Dendritic cell treated with granulocyte-macrophage colony-stimulating factor and Interleukin-4, amounts not matched to agents 40 ng/mL and 50 ng/mL, for 4 days (primary cell): ENCODE measurements at regions not wholly inside any gene's neighbourhood (a gene's known extent, or its start where the extent isn't known, plus 50 kb on each side); places are given as distances from the start of the nearest gene placed in this dataset.
"Not testable (repeated sequence)": the region's sequence is repeated elsewhere in the genome, so short reads cannot be mapped to it uniquely, and the experiment has no call there.

Experiments
- H3K27ac Mint-ChIP-seq: one replicate; pipeline ENCODE4 v1.8.0; 2022; ENCODE audit warnings: mild to moderate bottlenecking, mixed read lengths
- H3K27me3 Mint-ChIP-seq: one replicate; pipeline ENCODE4 v1.8.0; 2022; ENCODE audit warnings: mild to moderate bottlenecking, mixed read lengths
- H3K36me3 Mint-ChIP-seq: one replicate; pipeline ENCODE4 v1.8.0; 2022; ENCODE audit warnings: low read depth, mixed read lengths
- H3K4me1 Mint-ChIP-seq: one replicate; pipeline ENCODE4 v1.8.0; 2022; ENCODE audit warnings: low read depth, mixed read lengths
- H3K4me3 Mint-ChIP-seq: one replicate; pipeline ENCODE4 v1.8.0; 2022; ENCODE audit warnings: mild to moderate bottlenecking, moderate library complexity, mixed read lengths
- H3K9me3 Mint-ChIP-seq: one replicate; pipeline ENCODE4 v1.8.0; 2022; ENCODE audit warnings: mixed read lengths
- intact Hi-C: fragments of 100-400 bp; cut with micrococcal nuclease; formaldehyde crosslinking; loops from one replicate; pipeline ENCODE4 v1.15.0; 2022

DNA sequence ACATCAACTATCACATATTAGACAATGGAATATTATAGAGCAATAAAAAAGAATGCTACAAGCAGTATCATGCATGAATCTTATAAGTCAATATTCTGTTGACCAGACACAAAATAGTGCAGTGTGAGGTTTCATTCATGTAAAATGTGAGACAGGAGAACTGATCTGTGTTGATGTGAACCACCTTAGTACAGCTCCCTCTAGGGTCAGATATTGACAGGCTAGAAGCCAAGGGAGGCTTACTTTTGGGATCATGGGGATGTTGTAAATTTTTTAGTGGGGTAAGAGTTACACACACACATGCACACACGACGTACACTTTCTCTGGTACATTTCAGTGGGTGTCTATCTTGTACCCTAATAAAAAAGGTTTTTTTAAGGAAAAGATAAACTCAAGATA lies 231.6 kb upstream of the FOXK1 start:
- peaks cover 3% of the 10 kb centered on the region for H3K9me3 Mint-ChIP-seq

GRCh38 chr7:4460597-4460996 lies 221.5 kb upstream of the FOXK1 start:
- intact Hi-C loops, result no loop called here
- no peaks in the 10 kb centered on the region for H3K36me3 Mint-ChIP-seq
- H3K27ac Mint-ChIP-seq, result no peak overlapping the region
- peaks cover 7% of the 10 kb centered on the region for H3K4me1 Mint-ChIP-seq
- peaks cover 14% of the 10 kb centered on the region for H3K9me3 Mint-ChIP-seq
- no peaks in the 10 kb centered on the region for H3K27me3 Mint-ChIP-seq
- H3K4me3 Mint-ChIP-seq, result no peak overlapping the region

More for the DNA sequence above, 231.6 kb upstream of the FOXK1 start:
- Mint-ChIP-seq H3K36me3 (no peaks in the 10 kb centered on the region), H3K4me3 (no peak overlapping the region), H3K27ac (no peak overlapping the region), H3K27me3 (no peaks in the 10 kb centered on the region), H3K4me1 (no peaks in the 10 kb centered on the region)
- intact Hi-C loops, result no loop called here

DNA sequence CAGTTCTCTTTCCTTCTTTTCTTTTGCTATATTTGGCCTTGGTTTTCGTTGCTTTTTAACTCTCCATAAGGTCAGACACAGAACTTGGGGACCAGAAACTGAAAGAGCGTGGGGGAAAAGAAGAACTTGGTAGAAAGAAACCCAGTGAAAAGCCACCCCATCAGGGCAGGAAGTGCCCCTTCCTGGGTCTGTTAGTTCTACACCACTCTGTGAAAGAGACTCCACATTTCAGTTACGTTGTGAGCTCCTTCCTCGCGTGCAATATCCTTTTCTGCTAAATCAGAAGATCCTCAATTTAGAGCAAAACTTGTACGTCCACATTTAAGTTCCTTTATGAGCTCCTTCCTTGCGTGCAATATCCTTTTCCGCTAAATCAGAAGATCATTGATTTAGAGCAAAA lies 220.6 kb upstream of the FOXK1 start:
- intact Hi-C loops, result no loop called here
- no peaks in the 10 kb centered on the region for H3K36me3 Mint-ChIP-seq
- H3K27me3 Mint-ChIP-seq, result no peaks in the 10 kb centered on the region
- H3K27ac Mint-ChIP-seq, result peak overlapping the region; percentile 6
- H3K9me3 Mint-ChIP-seq, result peaks cover 20% of the 10 kb centered on the region
- H3K4me3 Mint-ChIP-seq, result no peak overlapping the region
- H3K4me1 Mint-ChIP-seq, result peaks cover 7% of the 10 kb centered on the region

- no peaks in the 10 kb centered on the region for H3K27me3 Mint-ChIP-seq
- H3K9me3 Mint-ChIP-seq, result peaks cover 19% of the 10 kb centered on the region
- H3K4me3 Mint-ChIP-seq, result no peak overlapping the region
- no peaks in the 10 kb centered on the region for H3K4me1 Mint-ChIP-seq
- H3K27ac Mint-ChIP-seq, result no peak overlapping the region
- intact Hi-C loops, result no loop called here
- H3K36me3 Mint-ChIP-seq, result no peaks in the 10 kb centered on the region
Measured at GRCh38 chr7:4468320-4469102, 213.6 kb upstream of the FOXK1 start.

DNA sequence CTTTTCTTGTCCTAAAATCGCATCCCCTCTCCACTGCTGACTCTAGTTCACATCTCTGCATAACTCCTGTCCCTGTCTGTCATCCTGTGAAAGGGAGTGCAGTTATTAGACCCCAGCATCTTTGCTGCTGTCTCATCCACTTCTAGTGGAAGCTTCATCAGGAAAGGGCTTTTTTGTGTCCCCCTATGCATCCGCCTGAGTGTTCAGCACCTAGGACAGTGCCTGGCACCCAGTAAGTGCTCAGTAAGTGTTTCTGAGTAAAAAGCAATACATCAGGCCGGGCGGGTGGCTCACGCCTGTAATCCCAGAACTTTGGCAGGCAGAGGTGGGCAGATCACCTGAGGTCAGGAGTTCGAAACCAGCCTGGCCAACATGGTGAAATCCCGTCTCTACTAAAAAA lies 211.8 kb upstream of the FOXK1 start:
- no peaks in the 10 kb centered on the region for H3K27me3 Mint-ChIP-seq
- intact Hi-C loops, result no loop called here
- no peak overlapping the region for H3K4me3 Mint-ChIP-seq
- H3K27ac Mint-ChIP-seq, result no peak overlapping the region
- no peaks in the 10 kb centered on the region for H3K36me3 Mint-ChIP-seq
- H3K9me3 Mint-ChIP-seq, result peaks cover 17% of the 10 kb centered on the region
- no peaks in the 10 kb centered on the region for H3K4me1 Mint-ChIP-seq

GRCh38 chr7:4472728-4473127 lies 209.4 kb upstream of the FOXK1 start:
- intact Hi-C loops, result no loop called here
- no peak overlapping the region for H3K27ac Mint-ChIP-seq
- H3K27me3 Mint-ChIP-seq, result no peaks in the 10 kb centered on the region
- H3K4me3 Mint-ChIP-seq, result no peak overlapping the region
- peaks cover 8% of the 10 kb centered on the region for H3K9me3 Mint-ChIP-seq
- no peaks in the 10 kb centered on the region for H3K4me1 Mint-ChIP-seq
- H3K36me3 Mint-ChIP-seq, result no peaks in the 10 kb centered on the region

- Mint-ChIP-seq H3K4me3 (no peak overlapping the region), H3K27ac (no peak overlapping the region), H3K4me1 (no peaks in the 10 kb centered on the region), H3K36me3 (no peaks in the 10 kb centered on the region), H3K9me3 (peaks cover 13% of the 10 kb centered on the region), H3K27me3 (no peaks in the 10 kb centered on the region)
- intact Hi-C loops, result no loop called here
Measured at GRCh38 chr7:4479367-4480039, 202.6 kb upstream of the FOXK1 start.

DNA sequence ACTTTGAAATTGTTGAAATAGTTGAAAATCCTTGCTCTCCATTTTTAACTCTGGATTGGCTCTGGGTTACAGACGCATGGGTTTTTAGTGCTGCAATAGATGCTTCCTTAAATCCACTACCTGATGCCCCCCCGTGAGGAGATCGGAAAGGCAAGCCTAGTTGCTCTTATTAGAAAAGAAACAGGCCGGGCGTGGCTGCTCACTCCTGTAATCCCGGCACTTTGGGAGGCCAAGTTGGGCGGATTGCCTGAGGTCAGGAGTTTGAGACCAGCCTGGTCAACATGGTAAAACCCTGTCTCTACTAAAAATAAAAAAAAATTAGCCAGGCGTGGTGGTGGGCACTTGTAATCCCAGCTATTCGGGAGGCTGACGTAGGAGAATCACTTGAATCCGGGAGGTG lies 202.0 kb upstream of the FOXK1 start:
- H3K36me3 Mint-ChIP-seq, H3K27me3 Mint-ChIP-seq, H3K4me3 Mint-ChIP-seq, H3K4me1 Mint-ChIP-seq, H3K27ac Mint-ChIP-seq, intact Hi-C loops: not testable (repeated sequence)
- peaks cover 19% of the 10 kb centered on the region for H3K9me3 Mint-ChIP-seq

GRCh38 chr7:4483851-4484250 lies 198.2 kb upstream of the FOXK1 start:
- no peaks in the 10 kb centered on the region for H3K36me3 Mint-ChIP-seq
- no peaks in the 10 kb centered on the region for H3K4me1 Mint-ChIP-seq
- H3K27ac Mint-ChIP-seq, result no peak overlapping the region
- no peaks in the 10 kb centered on the region for H3K27me3 Mint-ChIP-seq
- no peak overlapping the region for H3K4me3 Mint-ChIP-seq
- intact Hi-C loops, result no loop called here
- H3K9me3 Mint-ChIP-seq, result peaks cover 19% of the 10 kb centered on the region

- Mint-ChIP-seq H3K36me3 (no peaks in the 10 kb centered on the region), H3K27me3 (no peaks in the 10 kb centered on the region), H3K4me3 (no peak overlapping the region), H3K4me1 (no peaks in the 10 kb centered on the region), H3K27ac (no peak overlapping the region), H3K9me3 (peaks cover 19% of the 10 kb centered on the region)
- intact Hi-C loops, result no loop called here
Measured at GRCh38 chr7:4484545-4484944, 197.6 kb upstream of the FOXK1 start.

- Mint-ChIP-seq H3K27me3 (no peaks in the 10 kb centered on the region), H3K4me3 (no peak overlapping the region), H3K27ac (no peak overlapping the region), H3K4me1 (no peaks in the 10 kb centered on the region), H3K9me3 (peaks cover 27% of the 10 kb centered on the region), H3K36me3 (no peaks in the 10 kb centered on the region)
- intact Hi-C loops, result no loop called here
Measured at GRCh38 chr7:4486907-4487306, 195.2 kb upstream of the FOXK1 start.

DNA sequence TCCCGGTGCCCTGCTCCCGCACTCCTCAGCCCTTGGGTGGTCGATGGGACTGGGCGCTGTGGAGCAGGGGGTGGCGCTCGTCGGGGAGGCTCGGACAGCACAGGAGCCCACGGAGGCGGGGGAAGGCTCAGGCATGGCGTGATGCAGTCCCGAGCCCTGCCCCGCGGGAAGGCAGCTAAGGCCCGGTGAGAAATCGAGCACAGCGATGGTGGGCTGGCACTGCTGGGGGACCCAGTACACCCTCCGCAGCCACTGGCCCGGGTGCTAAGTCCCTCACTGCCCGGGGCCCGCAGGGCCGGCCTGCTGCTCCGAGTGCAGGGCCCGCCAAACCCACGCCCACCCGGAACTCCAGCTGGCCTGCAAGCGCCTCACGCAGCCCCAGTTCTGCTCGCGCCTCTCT lies 185.2 kb upstream of the FOXK1 start:
- intact Hi-C loops, H3K4me1 Mint-ChIP-seq, H3K4me3 Mint-ChIP-seq, H3K36me3 Mint-ChIP-seq, H3K27me3 Mint-ChIP-seq, H3K27ac Mint-ChIP-seq: not testable (repeated sequence)
- peaks cover 54% of the 10 kb centered on the region for H3K9me3 Mint-ChIP-seq

GRCh38 chr7:4500812-4501211 lies 181.3 kb upstream of the FOXK1 start:
- Mint-ChIP-seq H3K27me3 (no peaks in the 10 kb centered on the region), H3K36me3 (no peaks in the 10 kb centered on the region), H3K9me3 (peaks cover 34% of the 10 kb centered on the region), H3K27ac (no peak overlapping the region), H3K4me1 (no peaks in the 10 kb centered on the region), H3K4me3 (no peak overlapping the region)
- intact Hi-C loops, result no loop called here

GRCh38 chr7:4507886-4508285 lies 174.2 kb upstream of the FOXK1 start:
- H3K4me3 Mint-ChIP-seq, H3K27me3 Mint-ChIP-seq, intact Hi-C loops, H3K4me1 Mint-ChIP-seq, H3K27ac Mint-ChIP-seq, H3K36me3 Mint-ChIP-seq: not testable (repeated sequence)
- H3K9me3 Mint-ChIP-seq, result peaks cover 50% of the 10 kb centered on the region

GRCh38 chr7:4513450-4513849 lies 168.6 kb upstream of the FOXK1 start:
- intact Hi-C loops, result no loop called here
- peaks cover 45% of the 10 kb centered on the region for H3K9me3 Mint-ChIP-seq
- no peaks in the 10 kb centered on the region for H3K36me3 Mint-ChIP-seq
- H3K4me1 Mint-ChIP-seq, result no peaks in the 10 kb centered on the region
- H3K4me3 Mint-ChIP-seq, result no peak overlapping the region
- no peak overlapping the region for H3K27ac Mint-ChIP-seq
- H3K27me3 Mint-ChIP-seq, result no peaks in the 10 kb centered on the region
